Mucosa of stomach (tissue), 1 donor: ENCODE measurements at regions not wholly inside any gene's neighbourhood (a gene's known extent, or its start where the extent isn't known, plus 50 kb on each side); places are given as distances from the start of the nearest gene placed in this dataset.

Experiments
- H3K27me3 ChIP-seq: one replicate; pipeline ENCODE4 v1.7.0; 2013; ENCODE audit warnings: mild to moderate bottlenecking, low read length; ENCODE audit not compliant: control insufficient read depth, insufficient read depth
- H3K36me3 ChIP-seq: one replicate; pipeline ENCODE4 v1.7.0; 2013; ENCODE audit warnings: low read length; ENCODE audit not compliant: control insufficient read depth, insufficient read depth
- H3K4me1 ChIP-seq: one replicate; pipeline ENCODE4 v1.7.0; 2013; ENCODE audit warnings: mild to moderate bottlenecking, low read length; ENCODE audit not compliant: control insufficient read depth, insufficient read depth
- H3K4me3 ChIP-seq: one replicate; pipeline ENCODE4 v1.7.0; 2013; ENCODE audit warnings: low read length
- H3K9ac ChIP-seq: one replicate; pipeline ENCODE4 v1.7.0; 2013; ENCODE audit warnings: mild to moderate bottlenecking, low read length, moderate library complexity
- H3K9me3 ChIP-seq: one replicate; pipeline ENCODE4 v1.7.0; 2013; ENCODE audit warnings: mild to moderate bottlenecking, low read length, moderate library complexity; ENCODE audit not compliant: control insufficient read depth
- donor health status: Pancreatic carcinoma.

- Histone ChIP-seq H3K9me3 (no peaks in the 10 kb centered on the region), H3K4me3 (no peak overlapping the region), H3K4me1 (peaks cover 4% of the 10 kb centered on the region), H3K9ac (no peak overlapping the region), H3K36me3 (no peaks in the 10 kb centered on the region), H3K27me3 (peaks cover 6% of the 10 kb centered on the region)
These were observed 70.3 kb upstream of the UPP2 start for GRCh38 chr2:158031371-158031770.

GRCh38 chr2:158025255-158025996 is 76.2 kb upstream of the UPP2 start:
- H3K27me3 ChIP-seq, result no peaks in the 10 kb centered on the region
- no peak overlapping the region for H3K4me3 ChIP-seq
- H3K9ac ChIP-seq, result no peak overlapping the region
- H3K4me1 ChIP-seq, result no peaks in the 10 kb centered on the region
- no peaks in the 10 kb centered on the region for H3K36me3 ChIP-seq
- H3K9me3 ChIP-seq, result no peaks in the 10 kb centered on the region

- Histone ChIP-seq H3K27me3 (no peaks in the 10 kb centered on the region), H3K4me3 (no peak overlapping the region)
These were observed 77.3 kb upstream of the UPP2 start for GRCh38 chr2:158024288-158024898.

GRCh38 chr2:158022888-158023287 is 78.8 kb upstream of the UPP2 start:
- Histone ChIP-seq H3K4me3 (no peak overlapping the region), H3K27me3 (no peaks in the 10 kb centered on the region), H3K9ac (no peak overlapping the region), H3K4me1 (no peaks in the 10 kb centered on the region), H3K9me3 (no peaks in the 10 kb centered on the region), H3K36me3 (no peaks in the 10 kb centered on the region)

More at GRCh38 chr2:158024288-158024898, 77.3 kb upstream of the UPP2 start:
- Histone ChIP-seq H3K36me3 (no peaks in the 10 kb centered on the region), H3K9ac (no peak overlapping the region), H3K4me1 (no peaks in the 10 kb centered on the region), H3K9me3 (no peaks in the 10 kb centered on the region)

- no peaks in the 10 kb centered on the region for H3K36me3 ChIP-seq
- no peaks in the 10 kb centered on the region for H3K27me3 ChIP-seq
- no peaks in the 10 kb centered on the region for H3K4me1 ChIP-seq
- H3K4me3 ChIP-seq, result no peak overlapping the region
- no peaks in the 10 kb centered on the region for H3K9me3 ChIP-seq
- no peak overlapping the region for H3K9ac ChIP-seq
These were observed 80.5 kb upstream of the UPP2 start for GRCh38 chr2:158021226-158021625.

- H3K36me3 ChIP-seq, result no peaks in the 10 kb centered on the region
- no peaks in the 10 kb centered on the region for H3K9me3 ChIP-seq
- no peak overlapping the region for H3K9ac ChIP-seq
- H3K27me3 ChIP-seq, result no peaks in the 10 kb centered on the region
- H3K4me1 ChIP-seq, result peaks cover 8% of the 10 kb centered on the region
- no peak overlapping the region for H3K4me3 ChIP-seq
These were observed 86.1 kb upstream of the UPP2 start for GRCh38 chr2:158015428-158016076.

GRCh38 chr2:158013891-158014290 is 87.8 kb upstream of the UPP2 start:
- Histone ChIP-seq H3K27me3 (no peaks in the 10 kb centered on the region), H3K36me3 (no peaks in the 10 kb centered on the region), H3K9ac (no peak overlapping the region), H3K4me1 (peaks cover 13% of the 10 kb centered on the region), H3K4me3 (no peak overlapping the region), H3K9me3 (no peaks in the 10 kb centered on the region)

GRCh38 chr2:158011055-158011771 is 90.5 kb upstream of the UPP2 start:
- H3K4me1 ChIP-seq, result peaks cover 18% of the 10 kb centered on the region
- no peaks in the 10 kb centered on the region for H3K36me3 ChIP-seq
- no peak overlapping the region for H3K4me3 ChIP-seq
- no peak overlapping the region for H3K9ac ChIP-seq
- no peaks in the 10 kb centered on the region for H3K9me3 ChIP-seq
- no peaks in the 10 kb centered on the region for H3K27me3 ChIP-seq

GRCh38 chr2:158009399-158009798 is 92.3 kb upstream of the UPP2 start:
- H3K4me3 ChIP-seq, result no peak overlapping the region
- H3K27me3 ChIP-seq, result no peaks in the 10 kb centered on the region
- H3K4me1 ChIP-seq, result peaks cover 24% of the 10 kb centered on the region
- H3K9ac ChIP-seq, result no peak overlapping the region
- no peaks in the 10 kb centered on the region for H3K9me3 ChIP-seq
- no peaks in the 10 kb centered on the region for H3K36me3 ChIP-seq

- H3K4me3 ChIP-seq, result no peak overlapping the region
- no peaks in the 10 kb centered on the region for H3K27me3 ChIP-seq
These were observed 94.5 kb upstream of the UPP2 start for GRCh38 chr2:158006961-158007719.

GRCh38 chr2:158004126-158004764 is 97.4 kb upstream of the UPP2 start:
- no peaks in the 10 kb centered on the region for H3K36me3 ChIP-seq
- no peak overlapping the region for H3K9ac ChIP-seq
- no peaks in the 10 kb centered on the region for H3K27me3 ChIP-seq
- peaks cover 11% of the 10 kb centered on the region for H3K4me1 ChIP-seq
- H3K9me3 ChIP-seq, result no peaks in the 10 kb centered on the region
- H3K4me3 ChIP-seq, result no peak overlapping the region

More at GRCh38 chr2:158006961-158007719, 94.5 kb upstream of the UPP2 start:
- peaks cover 24% of the 10 kb centered on the region for H3K4me1 ChIP-seq
- H3K36me3 ChIP-seq, result no peaks in the 10 kb centered on the region
- H3K9ac ChIP-seq, result no peak overlapping the region
- H3K9me3 ChIP-seq, result no peaks in the 10 kb centered on the region
